B cell (primary cell): ENCODE measurements at regions not wholly inside any gene's neighbourhood (a gene's known extent, or its start where the extent isn't known, plus 50 kb on each side); places are given as distances from the start of the nearest gene placed in this dataset.

ENCODE experiments used
- ATAC-seq: fragments of 200-7000 bp; cut with Tn5 transposase; one replicate; pipeline ENCODE4 v1.10.0; 2021; ENCODE audit warnings: low read depth, mild to moderate bottlenecking, moderate number of reproducible peaks, moderate library complexity
- CTCF ChIA-PET: fragments of 350-600 bp; sonication (Branson Sonifier 250); formaldehyde crosslinking; loops from one replicate; lab custom pipeline; 2021; ENCODE audit warnings: antibody characterized with exemption, inconsistent platforms; lab: Charles Lee
- POLR2A ChIA-PET: fragments of 350-600 bp; sonication (Branson Sonifier 250); formaldehyde crosslinking; loops from one replicate; lab custom pipeline; 2021; ENCODE audit warnings: antibody characterized with exemption; lab: Charles Lee
- DNase-seq: peaks from one replicate; pipeline ENCODE4 v3.0.0; 2013
- H2AFZ ChIP-seq: 2 replicates; pipeline ENCODE4 v1.6.1; 2012; ENCODE audit warnings: mild to moderate bottlenecking, low read depth, low read length; ENCODE audit not compliant: insufficient read depth, poor library complexity, severe bottlenecking
- H3K27ac ChIP-seq, 2 donors: 1 replicate in 1 of 2; 2 replicates in 1 of 2; pipeline ENCODE4 v1.5.1; 2012 to 2013; ENCODE audit warnings: low read length in 2 of 2, mild to moderate bottlenecking in 2 of 2, moderate library complexity in 1 of 2
- H3K27me3 ChIP-seq, 4 experiments: fragments of 200-600 bp in 1 of 4; sonication (generic) in 1 of 4; replicated peaks in 1 of 4; 1 replicate in 2 of 4; 2 replicates in 2 of 4; pipeline versions ENCODE4 v1.6.1 to v1.7.0; 2013 to 2016; ENCODE audit warnings: low read length in 3 of 4, mild to moderate bottlenecking in 2 of 4, mixed read lengths in 1 of 4, moderate library complexity in 1 of 4; ENCODE audit not compliant: insufficient read depth in 4 of 4, control insufficient read depth in 3 of 4; ENCODE audit errors: control extremely low read depth in 1 of 4
- H3K36me3 ChIP-seq, 2 experiments: replicated peaks in 1 of 2; 1 replicate in 1 of 2; 2 replicates in 1 of 2; pipeline versions ENCODE4 v1.6.1 to v1.7.1; 2013; ENCODE audit warnings: low read length in 1 of 2; ENCODE audit not compliant: insufficient read depth in 2 of 2, control insufficient read depth in 1 of 2; ENCODE audit errors: control extremely low read depth in 1 of 2, extremely low read depth in 1 of 2
- H3K4me1 ChIP-seq, 2 donors: fragments of 200-600 bp in 1 of 2; sonication (generic) in 1 of 2; 1 replicate in 1 of 2; 2 replicates in 1 of 2; pipeline versions ENCODE4 v1.5.1 to v1.6.1; 2013 to 2017; ENCODE audit warnings: low read length in 2 of 2; ENCODE audit not compliant: control insufficient read depth in 2 of 2, insufficient read depth in 2 of 2
- H3K4me2 ChIP-seq: replicated peaks from 2 replicates; pipeline ENCODE3; 2012; ENCODE audit warnings: mild to moderate bottlenecking, low read depth, low read length; ENCODE audit not compliant: poor library complexity, severe bottlenecking
- H3K4me3 ChIP-seq, 5 experiments: fragments of 200-600 bp in 1 of 5; sonication (generic) in 1 of 5; 1 replicate in 3 of 5; 2 replicates in 2 of 5; pipeline versions ENCODE4 v1.5.1 to v1.7.0; 2011 to 2016; ENCODE audit warnings: low read length in 4 of 5, mild to moderate bottlenecking in 4 of 5, low read depth in 2 of 5, control low read depth in 1 of 5, moderate library complexity in 1 of 5; ENCODE audit not compliant: insufficient read depth in 1 of 5; ENCODE audit errors: control extremely low read depth in 1 of 5, extremely low read depth in 1 of 5
- H3K79me2 ChIP-seq: fragments of 200-600 bp; sonication (generic); one replicate; pipeline ENCODE4 v1.6.0; 2016; ENCODE audit warnings: low read length; ENCODE audit not compliant: control insufficient read depth, insufficient read depth
- H3K9ac ChIP-seq: fragments of 200-600 bp; sonication (generic); 2 replicates; pipeline ENCODE4 v1.6.1; 2017; ENCODE audit warnings: mild to moderate bottlenecking, low read length, moderate library complexity
- H3K9me3 ChIP-seq, 3 donors: one replicate each; pipeline versions ENCODE4 v1.6.1 to v1.7.1; 2013; ENCODE audit warnings: low read length in 2 of 3; ENCODE audit not compliant: control insufficient read depth in 2 of 3, insufficient read depth in 1 of 3; ENCODE audit errors: control extremely low read depth in 1 of 3
- H4K20me1 ChIP-seq: 2 replicates; pipeline ENCODE4 v1.6.0; 2012; ENCODE audit warnings: mild to moderate bottlenecking, low read length; ENCODE audit not compliant: insufficient read depth, control insufficient read depth, poor library complexity, severe bottlenecking
- H3K27ac Mint-ChIP-seq: one replicate; pipeline ENCODE4 v1.8.0; 2021; ENCODE audit warnings: mixed read lengths
- H3K27me3 Mint-ChIP-seq: one replicate; pipeline ENCODE4 v1.8.0; 2021; ENCODE audit warnings: mixed read lengths
- H3K4me1 Mint-ChIP-seq: one replicate; pipeline ENCODE4 v1.8.0; 2021; ENCODE audit warnings: mixed read lengths
- H3K4me3 Mint-ChIP-seq: one replicate; pipeline ENCODE4 v1.8.0; 2021; ENCODE audit warnings: mixed read lengths
- H3K9me3 Mint-ChIP-seq: one replicate; pipeline ENCODE4 v1.8.0; 2022; ENCODE audit warnings: mixed read lengths; ENCODE audit not compliant: insufficient read depth
- CTCF ChIP-seq: fragments of 200-600 bp; IDR thresholded peaks from one replicate; pipeline ENCODE4 v1.8.0; 2022; ENCODE audit warnings: antibody characterized with exemption, mild to moderate bottlenecking
- EZH2 ChIP-seq: IDR thresholded peaks from 2 replicates; pipeline ENCODE4 v1.6.1; 2012; ENCODE audit warnings: borderline replicate concordance, low read depth, mild to moderate bottlenecking, moderate library complexity, low read length; ENCODE audit not compliant: insufficient read depth, poor library complexity, severe bottlenecking
- WGBS: methylation state at CpG from one replicate; pipeline ENCODE4 v1.1.5; 2013; ENCODE audit warnings: missing lambda C conversion rate; ENCODE audit not compliant: insufficient coverage; 5-methylcytosine and 5-hydroxymethylcytosine counted together
- intact Hi-C: fragments of 100-400 bp; cut with micrococcal nuclease; formaldehyde crosslinking; loops from one replicate; pipeline ENCODE4 v1.10.0; 2022

GRCh38 chr13:39244561-39245230 is 206.4 kb downstream of the NHLRC3 start:
- Mint-ChIP-seq H3K4me3 (no peak overlapping the region), H3K27ac (no peak overlapping the region), H3K4me1 (no peaks in the 10 kb centered on the region), H3K9me3 (no peaks in the 10 kb centered on the region), H3K27me3 (peaks cover 14% of the 10 kb centered on the region)
- Histone ChIP-seq H2AFZ (no peak overlapping the region), H3K27ac (no peak overlapping the region), H3K4me1 (no peaks in the 10 kb centered on the region), H3K4me3 (no peak overlapping the region), H3K9me3 (no peaks in the 10 kb centered on the region), H3K36me3 (no peaks in the 10 kb centered on the region), H3K27me3 (peaks cover 0 to 3% (median 0%) of the 10 kb centered on the region in 4 experiments), H4K20me1 (no peaks in the 10 kb centered on the region), H3K9ac (no peak overlapping the region), H3K79me2 (no peaks in the 10 kb centered on the region), H3K4me2 (no peak overlapping the region)
- POLR2A ChIA-PET, result no interaction called here
- DNase-seq (no peak), ATAC-seq (no peak)
- 83% methylated on average over 2 of the region's 7 CpGs for WGBS
- TF ChIP-seq CTCF, result no peak
- no peak for TF ChIP-seq EZH2
- CTCF ChIA-PET, result no interaction called here
- intact Hi-C loops, result no loop called here

DNA sequence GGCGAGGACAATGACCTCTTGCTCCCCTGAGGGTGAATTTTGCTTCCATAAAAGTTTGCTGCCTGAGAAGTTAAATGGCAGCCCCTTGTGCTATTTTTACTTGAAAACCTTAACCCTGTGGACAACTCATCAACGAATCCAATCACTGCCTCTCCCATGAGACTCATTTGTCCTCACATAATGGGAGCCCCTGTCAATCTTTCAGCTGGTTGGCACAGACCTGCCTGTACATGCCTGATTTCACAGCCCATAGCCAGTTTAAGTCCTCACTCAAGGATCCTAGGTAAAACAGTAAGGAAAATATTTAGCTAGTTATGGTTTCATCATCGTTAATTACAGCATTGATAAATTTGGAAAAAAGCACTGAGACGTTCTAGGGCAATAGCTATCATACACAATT is 207.4 kb downstream of the NHLRC3 start:
- CTCF ChIA-PET, result no interaction called here
- TF ChIP-seq CTCF (no peak), EZH2 (no peak)
- Mint-ChIP-seq H3K4me3 (no peak overlapping the region), H3K27ac (no peak overlapping the region), H3K4me1 (no peaks in the 10 kb centered on the region), H3K9me3 (no peaks in the 10 kb centered on the region), H3K27me3 (peaks cover 16% of the 10 kb centered on the region)
- H3K27ac ChIP-seq, result no peak overlapping the region
- POLR2A ChIA-PET, result no interaction called here
- WGBS, result 73% methylated on average over 2 of the region's 4 CpGs
- H3K79me2 ChIP-seq, result no peaks in the 10 kb centered on the region
- no peaks in the 10 kb centered on the region for H3K36me3 ChIP-seq
- H3K27me3 ChIP-seq, result peaks cover 0 to 3% (median 0%) of the 10 kb centered on the region in 4 experiments
- ATAC-seq, result no peak
- H2AFZ ChIP-seq, result no peak overlapping the region
- no peaks in the 10 kb centered on the region for H4K20me1 ChIP-seq
- no peak overlapping the region for H3K4me2 ChIP-seq
- intact Hi-C loops, result no loop called here
- no peak for DNase-seq
- no peaks in the 10 kb centered on the region for H3K4me1 ChIP-seq
- no peaks in the 10 kb centered on the region for H3K9me3 ChIP-seq
- no peak overlapping the region for H3K4me3 ChIP-seq
- H3K9ac ChIP-seq, result no peak overlapping the region
